Cardiac fibroblast (primary cell): ENCODE measurements at regions not wholly inside any gene's neighbourhood (a gene's known extent, or its start where the extent isn't known, plus 50 kb on each side); places are given as distances from the start of the nearest gene placed in this dataset.
A peak's percentile ranks its signal among the peaks of the same experiment; 100 is the strongest.

ENCODE experiments used
- DNase-seq, 2 donors: peaks; one replicate each; pipeline versions ENCODE4 v3.0.0 to v3.0.0-alpha.2; 2010; ENCODE audit warnings: low read depth in 2 of 2
- H3K4me3 ChIP-seq, 2 donors: replicated peaks in 1 of 2; 1 replicate in 1 of 2; 2 replicates in 1 of 2; pipeline ENCODE4 v1.5.1; 2011; ENCODE audit warnings: low read depth in 2 of 2, low read length in 2 of 2, mild to moderate bottlenecking in 2 of 2, moderate library complexity in 1 of 2
- TF ChIP-seq, protein P1 (sequence below): IDR thresholded peaks from one replicate; pipeline ENCODE4 v1.5.1; 2011; ENCODE audit warnings: low read depth, mild to moderate bottlenecking, low read length, inconsistent platforms

DNA sequence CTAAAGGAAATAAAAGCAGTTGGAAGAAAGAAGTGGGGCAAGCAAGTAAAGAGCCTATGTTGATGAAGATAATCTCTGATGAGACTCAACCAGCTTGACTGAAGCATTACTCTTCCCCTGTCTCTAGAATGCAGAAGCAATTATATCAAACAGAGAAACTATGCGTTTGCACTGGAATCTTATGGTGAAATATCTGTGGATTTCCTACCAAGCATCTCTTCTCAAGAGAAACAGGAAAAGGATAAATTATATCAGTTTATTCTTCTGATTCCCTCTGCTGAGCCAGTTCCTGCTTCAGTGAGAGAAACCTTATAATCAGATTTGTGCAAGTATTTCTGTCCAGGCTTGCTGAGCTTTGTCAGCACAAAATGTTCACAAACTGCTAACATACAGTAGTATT lies 316.7 kb upstream of the SLC7A11 start:
- H3K4me3 ChIP-seq, result no peak overlapping the region
- TF ChIP-seq, protein P1, sequence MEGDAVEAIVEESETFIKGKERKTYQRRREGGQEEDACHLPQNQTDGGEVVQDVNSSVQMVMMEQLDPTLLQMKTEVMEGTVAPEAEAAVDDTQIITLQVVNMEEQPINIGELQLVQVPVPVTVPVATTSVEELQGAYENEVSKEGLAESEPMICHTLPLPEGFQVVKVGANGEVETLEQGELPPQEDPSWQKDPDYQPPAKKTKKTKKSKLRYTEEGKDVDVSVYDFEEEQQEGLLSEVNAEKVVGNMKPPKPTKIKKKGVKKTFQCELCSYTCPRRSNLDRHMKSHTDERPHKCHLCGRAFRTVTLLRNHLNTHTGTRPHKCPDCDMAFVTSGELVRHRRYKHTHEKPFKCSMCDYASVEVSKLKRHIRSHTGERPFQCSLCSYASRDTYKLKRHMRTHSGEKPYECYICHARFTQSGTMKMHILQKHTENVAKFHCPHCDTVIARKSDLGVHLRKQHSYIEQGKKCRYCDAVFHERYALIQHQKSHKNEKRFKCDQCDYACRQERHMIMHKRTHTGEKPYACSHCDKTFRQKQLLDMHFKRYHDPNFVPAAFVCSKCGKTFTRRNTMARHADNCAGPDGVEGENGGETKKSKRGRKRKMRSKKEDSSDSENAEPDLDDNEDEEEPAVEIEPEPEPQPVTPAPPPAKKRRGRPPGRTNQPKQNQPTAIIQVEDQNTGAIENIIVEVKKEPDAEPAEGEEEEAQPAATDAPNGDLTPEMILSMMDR, result no peak
- DNase-seq, result no peak

DNA sequence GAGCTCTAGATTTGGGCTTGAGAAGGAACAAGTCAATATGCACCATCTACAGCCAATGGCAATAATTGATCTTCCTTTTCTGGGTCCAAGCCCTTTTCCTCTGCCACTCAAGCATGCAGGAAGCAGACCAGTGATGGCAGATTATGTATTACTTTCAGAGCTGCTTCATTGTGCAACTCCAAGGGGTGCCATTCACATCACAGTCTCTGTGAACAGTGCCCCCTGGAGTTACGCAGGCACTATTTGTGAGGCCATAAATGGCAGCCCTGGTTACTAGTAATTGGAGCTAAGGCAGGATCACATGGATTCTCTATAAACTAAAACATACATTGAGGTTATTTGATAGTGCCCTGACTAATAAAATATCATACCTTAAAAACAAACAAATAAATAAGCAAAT lies 313.4 kb upstream of the SLC7A11 start:
- DNase-seq, result peak; percentile 29 to 40
- H3K4me3 ChIP-seq, result no peak overlapping the region
- TF ChIP-seq, protein P1, result peak; percentile 32

DNA sequence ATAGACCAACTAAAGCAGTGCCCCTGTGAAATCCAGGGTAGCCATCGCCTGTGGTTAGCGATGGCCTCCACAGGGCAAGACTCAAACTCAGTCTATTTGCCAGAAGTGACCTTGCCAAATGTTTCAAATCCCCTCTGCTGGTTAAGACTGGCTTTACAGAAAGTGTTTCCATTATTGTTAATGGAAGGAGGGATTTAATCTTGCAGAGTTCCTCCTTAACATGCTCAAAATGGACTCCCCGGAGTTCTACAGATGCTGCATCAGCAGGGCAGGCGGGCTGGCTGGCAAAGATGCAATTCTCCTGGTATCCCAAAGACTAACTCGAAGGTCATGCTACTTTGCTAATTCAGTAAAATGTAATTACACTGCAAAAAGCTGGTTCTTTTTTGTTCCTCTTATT lies 313.0 kb upstream of the SLC7A11 start:
- H3K4me3 ChIP-seq, result no peak overlapping the region

DNA sequence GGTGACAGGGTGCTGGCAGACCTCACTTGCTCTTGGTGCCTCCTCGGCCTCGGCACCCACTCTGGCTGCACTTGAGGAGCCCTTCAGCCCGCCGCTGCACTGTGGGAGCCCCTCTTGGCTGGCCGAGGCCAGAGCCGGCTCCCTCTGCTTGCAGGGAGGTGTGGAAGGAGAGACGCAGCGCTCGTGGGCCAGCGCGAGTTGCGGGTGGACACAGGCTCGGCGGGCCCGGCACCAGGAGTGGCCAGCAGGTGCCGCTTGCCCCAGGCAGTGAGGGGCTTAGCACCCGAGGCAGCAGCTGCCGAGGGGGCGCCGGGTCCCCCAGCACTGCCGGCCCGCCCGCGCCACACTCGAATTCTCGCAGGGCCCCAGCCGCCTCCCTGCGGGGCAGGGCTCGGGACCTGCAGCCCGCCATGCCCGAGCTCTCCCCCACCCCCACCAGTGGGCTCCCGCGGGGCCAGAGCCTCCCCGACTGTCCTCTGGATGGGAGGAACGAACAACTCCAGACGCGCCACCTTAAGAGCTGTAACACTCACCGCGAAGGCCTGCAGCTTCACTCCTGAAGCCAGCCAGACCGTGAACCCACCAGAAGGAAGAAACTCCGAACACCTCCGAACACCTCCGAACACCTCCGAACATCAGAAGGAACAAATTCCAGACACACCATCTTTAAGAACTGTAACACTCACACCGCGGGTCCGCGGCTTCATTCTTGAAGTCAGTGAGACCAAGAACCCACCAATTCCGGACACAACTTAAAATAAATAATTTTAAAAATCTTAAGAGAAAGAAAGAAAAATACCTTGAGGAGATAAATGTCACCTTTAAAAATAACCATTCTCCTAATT lies 311.1 kb upstream of the SLC7A11 start:
- H3K4me3 ChIP-seq, result no peak overlapping the region
- TF ChIP-seq, protein P1, result no peak
- no peak for DNase-seq

More for the DNA sequence above, 313.0 kb upstream of the SLC7A11 start:
- DNase-seq, result no peak
- TF ChIP-seq, protein P1, result no peak

DNA sequence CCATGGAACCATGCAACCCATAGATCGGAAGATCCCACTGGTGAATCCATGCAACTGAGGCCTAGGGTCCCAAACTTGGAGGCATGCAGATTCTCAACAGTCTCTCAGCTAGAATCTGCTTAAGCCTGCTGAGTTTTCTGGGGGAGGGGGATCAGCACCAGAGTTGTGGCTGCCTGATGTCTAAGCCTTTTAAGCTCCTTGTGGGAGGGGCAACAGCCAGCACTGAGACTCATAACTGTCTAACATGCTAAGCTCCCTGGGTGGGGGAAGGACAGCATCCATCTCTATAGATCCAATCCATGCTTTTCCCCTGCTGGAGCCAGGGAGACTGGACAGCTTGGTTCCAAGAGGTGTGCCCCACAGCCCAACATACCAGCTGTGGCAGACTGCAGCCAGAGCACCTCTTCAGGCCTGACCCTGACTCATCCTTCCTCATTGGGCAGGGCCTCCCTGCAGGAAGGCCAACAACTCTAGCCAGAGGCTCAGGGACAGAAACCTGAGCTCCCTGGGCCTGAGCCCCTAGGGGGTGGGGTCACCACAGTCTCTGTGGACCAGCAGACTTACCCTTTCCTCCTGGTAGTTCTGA lies 300.1 kb upstream of the SLC7A11 start:
- DNase-seq, result no peak
- TF ChIP-seq, protein P1, result no peak
- no peak overlapping the region for H3K4me3 ChIP-seq

DNA sequence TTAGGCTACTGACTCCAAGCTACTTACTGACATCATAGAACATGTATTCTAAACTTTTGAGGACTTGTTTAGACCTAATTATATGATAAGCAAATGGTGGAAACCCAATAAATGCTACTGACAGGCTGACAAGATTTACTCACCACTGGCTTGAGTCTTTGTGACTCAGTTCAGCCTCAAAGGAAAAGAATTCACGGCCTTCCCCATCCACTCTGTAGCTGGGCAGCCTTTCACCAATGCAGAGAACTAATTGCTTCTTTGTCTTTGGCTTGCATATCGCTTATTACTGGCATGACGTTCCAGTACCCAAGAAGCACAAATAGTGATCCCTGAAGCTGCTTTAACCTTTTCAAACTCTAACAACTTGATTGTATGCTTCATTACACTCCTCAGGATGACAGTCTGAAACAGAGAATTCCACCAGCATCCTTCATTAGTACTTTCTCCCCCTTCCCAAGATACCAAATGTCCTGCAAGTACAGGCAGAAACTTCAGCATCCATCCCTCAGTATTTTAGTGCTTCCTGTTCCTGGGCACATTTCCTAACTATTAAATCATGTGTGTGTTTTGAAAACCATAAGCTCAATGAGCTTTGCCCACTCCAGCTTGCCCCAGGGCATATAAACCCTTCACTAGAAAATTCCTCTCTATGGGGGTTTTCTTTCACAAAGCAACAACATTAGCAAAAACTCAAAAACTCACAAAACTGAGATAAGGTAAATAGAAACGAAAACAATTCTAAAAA lies 298.1 kb upstream of the SLC7A11 start:
- DNase-seq, result no peak
- H3K4me3 ChIP-seq, result no peak overlapping the region
- TF ChIP-seq, protein P1, result no peak
